ENCODE measurements at regions not wholly inside any gene's neighbourhood (a gene's known extent, or its start where the extent isn't known, plus 50 kb on each side); places are given as distances from the start of the nearest gene placed in this dataset.

DNA sequence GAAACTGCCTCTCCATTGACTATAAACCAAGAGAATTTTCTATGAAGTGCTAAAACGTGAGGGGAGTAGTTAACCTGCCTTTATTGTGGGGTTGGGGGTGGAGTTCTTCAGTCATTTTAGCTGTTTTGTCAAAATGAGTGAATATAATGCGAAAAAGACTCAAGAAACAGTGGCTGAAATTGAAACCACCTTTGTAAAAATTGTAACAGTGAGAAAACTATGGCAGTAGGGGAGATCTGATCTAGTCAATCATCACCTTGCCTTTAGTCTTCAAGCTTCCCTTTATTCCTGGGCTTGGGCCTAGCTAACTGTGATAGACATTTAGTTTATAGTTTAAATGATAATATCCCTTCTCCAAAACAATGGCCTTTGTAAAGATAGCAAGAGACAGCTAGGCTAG, 1927.3 kb downstream of the STIM2 start:
- H3K9ac ChIP-seq (ENCODE audit: low read length) = no peak overlapping the region
- no peak overlapping the region for H3K27ac ChIP-seq (ENCODE audit: low read depth, low read length)
- no peaks in the 10 kb centered on the region for H3K4me1 ChIP-seq (ENCODE audit: control insufficient read depth, insufficient read depth, low read length)
- H3K27me3 ChIP-seq (ENCODE audit: control insufficient read depth, insufficient read depth, low read length) = no peaks in the 10 kb centered on the region
- no peak overlapping the region for H3K4me3 ChIP-seq (ENCODE audit: low read length)
- H3K36me3 ChIP-seq (ENCODE audit: control insufficient read depth, insufficient read depth, low read length) = no peaks in the 10 kb centered on the region

DNA sequence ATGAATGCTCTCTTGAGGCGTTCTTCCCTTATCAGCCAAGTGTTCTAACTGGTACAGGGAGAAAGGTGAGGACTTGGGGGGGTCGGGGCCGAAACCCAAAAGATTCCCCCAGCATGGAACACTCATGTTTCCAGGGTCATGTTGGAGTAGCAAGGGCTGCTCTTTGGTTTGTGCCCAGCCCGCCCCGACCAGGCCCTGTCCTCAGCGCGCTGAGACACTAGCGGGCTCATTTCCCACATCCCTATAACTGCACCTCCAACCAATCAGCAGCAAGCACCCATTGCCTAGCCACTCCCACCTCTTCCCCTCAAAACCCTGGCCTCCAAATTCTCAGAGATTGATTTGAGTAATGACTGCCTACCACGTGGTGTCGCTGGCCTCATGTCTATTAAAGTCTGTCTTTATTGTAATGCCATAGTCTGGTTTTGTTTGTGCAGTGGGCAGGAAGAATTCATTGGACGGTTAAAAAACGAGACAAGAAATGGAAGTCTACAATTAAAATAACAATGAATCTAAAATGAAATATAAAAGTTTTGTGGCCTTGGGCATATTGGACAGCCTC, 1928.4 kb downstream of the STIM2 start:
- Histone ChIP-seq H3K4me3 (ENCODE audit: low read length) (no peak overlapping the region), H3K27ac (ENCODE audit: low read depth, low read length) (no peak overlapping the region), H3K9ac (ENCODE audit: low read length) (no peak overlapping the region), H3K4me1 (ENCODE audit: control insufficient read depth, insufficient read depth, low read length) (no peaks in the 10 kb centered on the region), H3K36me3 (ENCODE audit: control insufficient read depth, insufficient read depth, low read length) (no peaks in the 10 kb centered on the region), H3K27me3 (ENCODE audit: control insufficient read depth, insufficient read depth, low read length) (no peaks in the 10 kb centered on the region)

DNA sequence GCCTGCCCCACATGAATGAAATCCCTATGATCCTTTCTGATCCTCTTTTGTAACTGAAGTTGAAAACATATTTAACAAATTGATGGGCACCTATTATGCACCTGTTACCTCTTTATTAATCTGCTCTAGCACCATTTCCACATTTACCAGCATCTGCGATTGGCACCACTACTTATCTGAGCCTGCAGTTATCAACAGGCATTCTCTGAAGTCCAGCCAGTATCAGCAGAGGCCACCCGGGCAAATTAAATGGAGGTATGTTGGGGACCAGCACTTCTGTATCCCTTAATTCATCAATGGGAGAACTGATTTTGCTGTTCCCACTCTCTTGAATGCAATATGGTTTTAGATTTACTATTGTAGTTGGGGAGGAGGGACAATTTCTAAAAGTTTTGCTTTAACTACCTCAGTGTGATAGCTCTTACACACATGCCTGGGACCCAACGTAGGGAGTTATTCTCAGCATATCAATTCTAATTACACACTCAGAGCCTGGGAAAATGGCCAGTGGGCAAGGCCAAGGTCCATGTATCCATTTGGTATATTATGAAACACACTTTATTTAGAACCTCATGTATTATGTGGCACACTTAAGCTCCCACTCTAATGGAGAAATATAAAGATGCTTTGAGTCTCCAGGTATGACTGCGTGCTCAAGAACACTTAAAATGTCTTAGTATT, 1927.1 kb upstream of the PCDH7 start:
- no peaks in the 10 kb centered on the region for H3K36me3 ChIP-seq (ENCODE audit: control insufficient read depth, insufficient read depth, low read length)
- H3K27me3 ChIP-seq (ENCODE audit: control insufficient read depth, insufficient read depth, low read length) = no peaks in the 10 kb centered on the region
- no peak overlapping the region for H3K4me3 ChIP-seq (ENCODE audit: low read length)
- H3K4me1 ChIP-seq (ENCODE audit: control insufficient read depth, insufficient read depth, low read length) = no peaks in the 10 kb centered on the region
- H3K27ac ChIP-seq (ENCODE audit: low read depth, low read length) = no peak overlapping the region
- no peak overlapping the region for H3K9ac ChIP-seq (ENCODE audit: low read length)

DNA sequence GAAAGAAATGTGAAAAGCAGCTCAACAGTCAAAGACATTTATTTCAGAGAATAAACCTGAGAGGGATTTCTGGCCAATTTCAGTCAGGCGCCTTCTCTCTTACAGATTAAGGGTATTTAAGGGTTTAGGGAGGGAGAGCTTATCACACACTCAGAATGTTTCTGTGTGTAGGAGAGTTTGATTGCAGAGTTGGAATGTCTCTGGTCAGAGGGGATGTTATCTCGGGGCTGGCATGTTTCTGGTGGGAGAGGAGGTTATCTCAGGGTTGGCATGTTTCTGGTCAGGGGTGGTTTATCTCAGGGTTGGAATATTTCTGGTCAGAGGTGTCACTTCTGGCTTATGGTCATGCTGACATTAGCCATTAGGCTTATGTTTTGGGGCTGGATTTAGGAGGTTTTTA, 1920.5 kb upstream of the PCDH7 start:
- no peak overlapping the region for H3K4me3 ChIP-seq (ENCODE audit: low read length)
- no peaks in the 10 kb centered on the region for H3K27me3 ChIP-seq (ENCODE audit: control insufficient read depth, insufficient read depth, low read length)
- no peak overlapping the region for H3K27ac ChIP-seq (ENCODE audit: low read depth, low read length)
- H3K4me1 ChIP-seq (ENCODE audit: control insufficient read depth, insufficient read depth, low read length) = no peaks in the 10 kb centered on the region
- H3K9ac ChIP-seq (ENCODE audit: low read length) = no peak overlapping the region
- no peaks in the 10 kb centered on the region for H3K36me3 ChIP-seq (ENCODE audit: control insufficient read depth, insufficient read depth, low read length)

DNA sequence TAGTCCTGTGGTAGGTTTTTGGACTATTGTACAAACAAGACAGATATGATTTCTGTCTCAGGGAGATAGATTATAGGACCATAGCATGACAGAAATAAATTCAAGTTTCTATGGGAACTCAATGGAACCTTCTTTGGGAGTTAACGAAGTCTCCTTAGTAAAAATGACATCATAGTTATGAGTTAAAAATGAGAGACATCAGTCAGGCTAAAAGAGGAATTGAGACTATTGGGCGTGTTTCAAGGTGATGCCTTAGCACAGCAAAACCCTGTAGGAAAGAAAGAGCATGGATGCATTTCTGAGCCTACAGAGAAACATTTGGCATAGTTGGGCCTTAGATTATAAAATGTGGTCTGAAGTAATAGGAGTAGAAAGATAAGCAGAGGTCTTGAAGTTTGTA, 1909.1 kb upstream of the PCDH7 start:
- Histone ChIP-seq H3K36me3 (ENCODE audit: control insufficient read depth, insufficient read depth, low read length) (no peaks in the 10 kb centered on the region), H3K27me3 (ENCODE audit: control insufficient read depth, insufficient read depth, low read length) (no peaks in the 10 kb centered on the region), H3K4me1 (ENCODE audit: control insufficient read depth, insufficient read depth, low read length) (no peaks in the 10 kb centered on the region), H3K4me3 (ENCODE audit: low read length) (no peak overlapping the region), H3K9ac (ENCODE audit: low read length) (no peak overlapping the region), H3K27ac (ENCODE audit: low read depth, low read length) (no peak overlapping the region)

DNA sequence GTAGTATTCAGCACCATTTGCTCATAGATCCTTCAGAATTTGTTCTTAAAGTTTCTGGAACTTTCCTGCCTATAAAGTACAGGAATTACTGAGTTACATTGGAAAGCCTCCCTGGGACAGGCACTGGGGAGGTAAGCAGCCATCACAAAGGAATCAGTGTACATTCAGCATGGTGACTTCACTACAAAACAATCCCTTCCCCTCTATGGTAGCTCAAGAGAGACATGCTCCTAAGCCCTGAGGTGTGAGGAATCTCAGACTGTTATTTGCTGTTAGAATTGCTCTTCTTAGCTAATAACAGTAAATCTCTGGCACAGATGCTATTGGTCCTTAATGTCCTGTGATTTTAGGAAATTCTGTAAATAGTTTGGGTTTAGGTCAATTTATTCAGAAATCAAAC, 1898.0 kb upstream of the PCDH7 start:
- Histone ChIP-seq H3K4me3 (ENCODE audit: low read length) (no peak overlapping the region), H3K27ac (ENCODE audit: low read depth, low read length) (no peak overlapping the region), H3K27me3 (ENCODE audit: control insufficient read depth, insufficient read depth, low read length) (no peaks in the 10 kb centered on the region), H3K4me1 (ENCODE audit: control insufficient read depth, insufficient read depth, low read length) (no peaks in the 10 kb centered on the region), H3K36me3 (ENCODE audit: control insufficient read depth, insufficient read depth, low read length) (no peaks in the 10 kb centered on the region), H3K9ac (ENCODE audit: low read length) (no peak overlapping the region)

DNA sequence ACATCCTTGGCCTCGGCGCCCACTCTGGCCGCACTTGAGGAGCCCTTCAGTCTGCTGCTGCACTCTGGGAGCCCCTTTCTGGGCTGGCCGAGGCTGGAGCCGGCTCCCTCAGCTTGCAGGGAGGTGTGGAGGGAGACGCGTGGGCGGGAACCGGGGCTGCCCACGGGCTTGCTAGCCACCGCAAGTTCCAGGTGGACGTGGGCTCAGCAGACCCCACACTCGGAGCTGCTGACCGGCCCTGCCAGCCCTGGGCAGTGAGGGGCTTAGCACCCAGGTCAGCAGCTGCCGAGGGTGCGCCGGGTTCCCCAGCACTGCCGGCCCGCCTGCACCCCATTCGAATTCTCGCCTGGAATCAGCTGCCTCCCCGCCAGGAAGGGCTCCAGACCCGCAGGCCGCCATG, 1892.3 kb upstream of the PCDH7 start:
- Histone ChIP-seq H3K4me3 (ENCODE audit: low read length) (no peak overlapping the region), H3K36me3 (ENCODE audit: control insufficient read depth, insufficient read depth, low read length) (no peaks in the 10 kb centered on the region), H3K9ac (ENCODE audit: low read length) (no peak overlapping the region), H3K4me1 (ENCODE audit: control insufficient read depth, insufficient read depth, low read length) (no peaks in the 10 kb centered on the region), H3K27ac (ENCODE audit: low read depth, low read length) (no peak overlapping the region), H3K27me3 (ENCODE audit: control insufficient read depth, insufficient read depth, low read length) (no peaks in the 10 kb centered on the region)

DNA sequence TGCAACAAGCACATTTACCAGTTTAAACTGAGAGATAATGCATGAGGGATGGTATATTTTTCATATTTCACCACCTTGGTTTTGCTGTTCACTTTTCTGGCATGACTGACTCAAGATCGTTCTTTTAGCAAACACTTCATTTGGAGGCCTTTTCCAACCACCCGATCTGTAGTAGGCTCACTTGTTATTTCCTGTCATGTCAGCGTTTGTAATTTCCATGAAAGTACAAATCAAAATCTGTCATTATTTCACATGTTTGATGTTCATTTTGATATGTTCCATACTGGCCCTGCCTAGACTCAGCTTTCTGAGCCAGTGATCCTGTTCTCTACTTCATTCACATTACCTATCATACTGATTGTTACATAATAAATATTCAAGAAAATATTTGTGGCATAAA, 1888.3 kb upstream of the PCDH7 start:
- no peaks in the 10 kb centered on the region for H3K4me1 ChIP-seq (ENCODE audit: control insufficient read depth, insufficient read depth, low read length)
- H3K27ac ChIP-seq (ENCODE audit: low read depth, low read length) = no peak overlapping the region
- no peak overlapping the region for H3K9ac ChIP-seq (ENCODE audit: low read length)
- H3K4me3 ChIP-seq (ENCODE audit: low read length) = no peak overlapping the region
- H3K36me3 ChIP-seq (ENCODE audit: control insufficient read depth, insufficient read depth, low read length) = no peaks in the 10 kb centered on the region
- no peaks in the 10 kb centered on the region for H3K27me3 ChIP-seq (ENCODE audit: control insufficient read depth, insufficient read depth, low read length)

DNA sequence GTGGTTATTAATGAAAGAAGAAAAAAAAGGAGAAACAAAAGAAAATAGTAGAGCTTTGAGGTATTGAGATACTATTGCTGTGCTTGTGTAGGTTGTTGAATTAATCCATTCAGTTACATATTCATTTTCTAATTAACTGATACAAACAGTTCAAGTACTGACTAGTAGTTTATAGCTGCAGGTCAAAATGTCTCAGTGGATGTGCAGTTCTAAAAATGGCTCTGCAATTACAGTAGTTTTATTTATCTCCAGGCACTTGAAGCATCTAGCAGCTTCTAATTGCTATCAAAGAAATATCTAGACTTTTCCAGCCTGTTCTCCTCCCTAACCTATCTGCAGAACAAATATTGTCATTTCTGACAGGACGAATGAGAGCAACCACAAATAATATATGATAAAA, 1887.7 kb upstream of the PCDH7 start:
- H3K4me1 ChIP-seq (ENCODE audit: control insufficient read depth, insufficient read depth, low read length) = no peaks in the 10 kb centered on the region
- no peaks in the 10 kb centered on the region for H3K27me3 ChIP-seq (ENCODE audit: control insufficient read depth, insufficient read depth, low read length)
- no peak overlapping the region for H3K9ac ChIP-seq (ENCODE audit: low read length)
- no peaks in the 10 kb centered on the region for H3K36me3 ChIP-seq (ENCODE audit: control insufficient read depth, insufficient read depth, low read length)
- H3K4me3 ChIP-seq (ENCODE audit: low read length) = no peak overlapping the region
- H3K27ac ChIP-seq (ENCODE audit: low read depth, low read length) = no peak overlapping the region

DNA sequence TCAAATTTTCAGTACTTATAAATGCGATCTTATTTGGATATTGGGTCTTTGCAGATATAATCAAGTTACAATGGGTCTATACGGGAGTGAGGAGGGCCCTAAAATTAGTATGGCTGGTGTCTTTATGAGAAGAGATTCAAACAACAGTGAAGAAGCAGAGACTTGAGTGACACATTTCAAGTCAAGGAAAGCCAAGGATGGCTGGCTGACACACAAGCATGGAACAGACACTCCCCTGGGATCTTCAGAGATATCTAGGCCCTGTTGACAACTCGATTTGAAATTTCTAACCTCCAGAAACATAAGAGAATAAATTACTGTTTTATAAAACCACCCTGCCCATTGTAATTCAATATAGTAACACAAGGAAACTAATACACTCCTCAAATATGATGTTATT, 1886.0 kb upstream of the PCDH7 start:
- H3K27ac ChIP-seq (ENCODE audit: low read depth, low read length) = no peak overlapping the region
- H3K36me3 ChIP-seq (ENCODE audit: control insufficient read depth, insufficient read depth, low read length) = no peaks in the 10 kb centered on the region
- H3K4me1 ChIP-seq (ENCODE audit: control insufficient read depth, insufficient read depth, low read length) = no peaks in the 10 kb centered on the region
- H3K4me3 ChIP-seq (ENCODE audit: low read length) = no peak overlapping the region
- no peaks in the 10 kb centered on the region for H3K27me3 ChIP-seq (ENCODE audit: control insufficient read depth, insufficient read depth, low read length)
- H3K9ac ChIP-seq (ENCODE audit: low read length) = no peak overlapping the region

DNA sequence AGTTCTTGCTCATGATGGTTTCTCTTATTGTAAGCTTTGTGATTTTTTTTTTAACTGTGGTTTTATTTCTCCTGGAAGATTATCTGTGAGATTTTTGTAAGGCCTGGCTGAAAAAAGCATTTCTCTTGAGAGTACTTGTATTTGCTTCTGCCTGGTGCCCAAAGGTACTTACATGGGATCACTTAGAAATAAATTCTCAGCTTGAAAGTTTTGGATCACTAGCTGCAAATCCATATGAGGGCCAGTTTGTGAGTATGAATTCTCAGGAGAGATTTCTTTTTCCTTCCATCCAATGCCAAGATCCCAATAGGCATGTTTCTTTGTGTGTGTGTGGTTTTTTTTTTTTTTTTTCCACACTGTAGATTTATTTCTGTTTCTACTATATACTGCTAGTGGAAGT, 1884.7 kb upstream of the PCDH7 start:
- Histone ChIP-seq H3K4me1 (ENCODE audit: control insufficient read depth, insufficient read depth, low read length) (no peaks in the 10 kb centered on the region), H3K9ac (ENCODE audit: low read length) (no peak overlapping the region), H3K4me3 (ENCODE audit: low read length) (no peak overlapping the region), H3K36me3 (ENCODE audit: control insufficient read depth, insufficient read depth, low read length) (no peaks in the 10 kb centered on the region), H3K27ac (ENCODE audit: low read depth, low read length) (no peak overlapping the region), H3K27me3 (ENCODE audit: control insufficient read depth, insufficient read depth, low read length) (no peaks in the 10 kb centered on the region)

DNA sequence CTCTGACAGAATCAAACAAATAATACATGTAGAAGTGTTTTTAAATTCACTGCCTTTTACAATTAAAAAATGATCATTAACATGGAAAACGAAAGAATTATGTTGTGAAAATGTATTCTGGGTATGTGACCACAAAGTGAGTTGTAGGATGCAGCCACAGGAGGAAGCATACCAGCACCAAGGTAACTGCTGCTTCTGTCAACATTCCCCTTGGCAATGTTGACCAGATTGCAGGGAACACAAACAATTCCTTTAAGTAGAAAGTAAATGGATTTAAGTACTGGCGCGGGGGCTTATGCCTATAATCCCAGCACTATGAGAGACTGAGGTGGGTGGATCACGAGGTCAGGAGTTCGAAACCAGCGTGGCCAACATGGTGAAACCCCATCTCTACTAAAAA, 1877.9 kb upstream of the PCDH7 start:
- no peaks in the 10 kb centered on the region for H3K4me1 ChIP-seq (ENCODE audit: control insufficient read depth, insufficient read depth, low read length)
- H3K36me3 ChIP-seq (ENCODE audit: control insufficient read depth, insufficient read depth, low read length) = no peaks in the 10 kb centered on the region
- no peak overlapping the region for H3K27ac ChIP-seq (ENCODE audit: low read depth, low read length)
- H3K27me3 ChIP-seq (ENCODE audit: control insufficient read depth, insufficient read depth, low read length) = no peaks in the 10 kb centered on the region
- H3K9ac ChIP-seq (ENCODE audit: low read length) = no peak overlapping the region
- no peak overlapping the region for H3K4me3 ChIP-seq (ENCODE audit: low read length)

DNA sequence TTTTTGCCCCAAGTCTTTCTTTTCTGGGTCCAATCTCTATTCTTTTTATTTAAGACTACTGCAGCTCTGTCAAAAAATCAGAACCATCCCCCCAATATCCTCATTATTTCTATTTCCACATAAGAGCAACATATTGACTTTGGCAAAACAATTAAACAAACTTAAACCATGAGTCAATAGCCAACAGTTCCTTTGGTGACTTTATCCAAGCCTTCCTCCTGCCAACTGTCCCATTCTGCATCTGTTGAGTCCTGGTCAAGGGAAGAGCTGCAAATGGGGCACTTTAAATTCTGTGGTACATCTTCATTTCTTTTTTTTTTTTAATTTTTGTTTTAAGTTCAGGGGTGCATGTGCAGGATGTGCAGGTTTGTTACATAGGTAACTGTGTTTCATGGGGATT, 1875.0 kb upstream of the PCDH7 start:
- no peaks in the 10 kb centered on the region for H3K27me3 ChIP-seq (ENCODE audit: control insufficient read depth, insufficient read depth, low read length)
- H3K27ac ChIP-seq (ENCODE audit: low read depth, low read length) = no peak overlapping the region
- H3K4me3 ChIP-seq (ENCODE audit: low read length) = no peak overlapping the region
- H3K36me3 ChIP-seq (ENCODE audit: control insufficient read depth, insufficient read depth, low read length) = no peaks in the 10 kb centered on the region
- no peak overlapping the region for H3K9ac ChIP-seq (ENCODE audit: low read length)
- no peaks in the 10 kb centered on the region for H3K4me1 ChIP-seq (ENCODE audit: control insufficient read depth, insufficient read depth, low read length)
